ENCODE measurements at regions not wholly inside any gene's neighbourhood (a gene's known extent, or its start where the extent isn't known, plus 50 kb on each side); places are given as distances from the start of the nearest gene placed in this dataset.
"Not testable (repeated sequence)": the region's sequence is repeated elsewhere in the genome, so short reads cannot be mapped to it uniquely, and the experiment has no call there.

GRCh38 chr6:180091-180694, 112.1 kb upstream of the DUSP22 start:
- not testable (repeated sequence) for DNase-seq (ENCODE audit: low spot score)

GRCh38 chr6:181049-181654, 111.1 kb upstream of the DUSP22 start:
- DNase-seq (ENCODE audit: low spot score) = no peak

GRCh38 chr6:183668-184067, 108.6 kb upstream of the DUSP22 start:
- no peak for DNase-seq (ENCODE audit: low spot score)

- DNase-seq (ENCODE audit: low spot score) = no peak
These were observed 108.1 kb upstream of the DUSP22 start for GRCh38 chr6:184161-184700.

- no peak for DNase-seq (ENCODE audit: low spot score)
These were observed 105.8 kb upstream of the DUSP22 start for GRCh38 chr6:186340-186965.

DNA sequence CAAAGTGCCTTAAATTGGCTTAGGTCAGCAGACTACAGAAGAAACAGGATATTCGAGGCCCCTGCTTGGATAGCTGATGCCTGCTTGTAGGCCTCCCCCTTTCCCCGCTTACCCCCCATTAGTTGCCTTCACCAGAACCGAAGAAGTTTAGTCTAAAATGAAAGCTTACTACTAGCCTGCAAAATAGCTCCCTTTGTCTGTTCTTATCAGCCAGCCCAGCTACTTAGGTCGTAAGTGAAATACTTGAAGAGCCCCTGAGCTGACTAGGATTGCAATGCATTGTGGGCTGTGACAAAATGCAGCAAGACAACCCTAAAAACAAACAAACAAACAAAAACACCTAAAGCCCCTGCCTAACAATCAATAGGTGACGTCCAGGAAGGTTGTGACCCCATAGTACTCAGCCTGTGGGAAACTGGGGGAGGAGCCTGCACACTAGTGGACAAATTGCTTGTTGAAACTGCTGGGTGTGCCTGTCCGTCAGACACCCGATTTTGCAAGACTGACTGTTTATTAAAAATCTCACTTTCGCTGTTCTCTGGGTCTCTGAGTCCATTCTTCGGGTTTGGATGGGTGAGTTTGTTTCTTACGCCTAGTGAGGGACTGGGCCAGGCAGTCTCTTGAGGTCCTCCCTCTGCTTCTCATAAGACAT, 105.0 kb upstream of the DUSP22 start:
- DNase-seq (ENCODE audit: low spot score) = no peak

DNA sequence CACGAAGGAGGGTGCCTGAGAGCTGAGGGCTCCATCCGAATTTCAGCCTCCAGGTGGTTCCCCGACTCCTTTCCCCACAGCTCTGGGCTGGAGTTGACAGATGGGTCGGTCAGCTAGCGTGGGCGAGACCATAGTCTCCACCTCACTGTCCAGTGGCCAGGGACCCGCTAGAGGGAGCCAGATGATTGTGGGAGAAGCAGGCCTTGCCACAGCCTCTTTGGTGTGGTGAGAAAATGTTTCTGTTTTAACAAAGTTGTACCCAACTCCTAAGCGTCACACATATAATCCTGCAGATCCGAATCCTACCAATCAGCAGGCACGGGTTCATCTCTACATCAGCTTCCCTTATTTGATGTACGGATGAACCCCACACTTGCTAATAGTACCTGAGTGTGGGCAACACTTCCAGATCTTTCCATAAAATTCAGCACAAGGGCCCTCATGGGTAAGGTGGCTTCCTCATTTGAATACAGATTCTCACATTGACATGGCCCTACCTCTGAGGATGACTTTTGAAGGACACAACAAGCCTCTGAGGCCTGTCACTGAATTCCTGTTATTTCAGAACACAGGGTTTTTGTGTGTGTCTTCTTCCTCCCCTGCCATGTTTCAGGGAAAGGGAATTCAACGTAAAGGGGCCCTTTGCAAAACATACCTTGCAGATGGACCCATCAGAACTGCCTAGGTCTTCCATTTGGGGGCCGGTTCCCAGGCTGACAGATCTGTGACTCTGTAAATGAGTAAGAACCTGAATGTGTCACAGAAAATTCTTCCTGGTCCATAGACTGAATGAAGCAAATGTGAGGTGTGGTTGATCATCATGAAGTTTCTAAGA, 103.2 kb upstream of the DUSP22 start:
- peak; percentile 9 for DNase-seq (ENCODE audit: low spot score)

- no peak for DNase-seq (ENCODE audit: low spot score)
These were observed 102.6 kb upstream of the DUSP22 start for GRCh38 chr6:189676-190075.

GRCh38 chr6:190596-191395, 101.5 kb upstream of the DUSP22 start:
- DNase-seq (ENCODE audit: low spot score) = no peak

DNA sequence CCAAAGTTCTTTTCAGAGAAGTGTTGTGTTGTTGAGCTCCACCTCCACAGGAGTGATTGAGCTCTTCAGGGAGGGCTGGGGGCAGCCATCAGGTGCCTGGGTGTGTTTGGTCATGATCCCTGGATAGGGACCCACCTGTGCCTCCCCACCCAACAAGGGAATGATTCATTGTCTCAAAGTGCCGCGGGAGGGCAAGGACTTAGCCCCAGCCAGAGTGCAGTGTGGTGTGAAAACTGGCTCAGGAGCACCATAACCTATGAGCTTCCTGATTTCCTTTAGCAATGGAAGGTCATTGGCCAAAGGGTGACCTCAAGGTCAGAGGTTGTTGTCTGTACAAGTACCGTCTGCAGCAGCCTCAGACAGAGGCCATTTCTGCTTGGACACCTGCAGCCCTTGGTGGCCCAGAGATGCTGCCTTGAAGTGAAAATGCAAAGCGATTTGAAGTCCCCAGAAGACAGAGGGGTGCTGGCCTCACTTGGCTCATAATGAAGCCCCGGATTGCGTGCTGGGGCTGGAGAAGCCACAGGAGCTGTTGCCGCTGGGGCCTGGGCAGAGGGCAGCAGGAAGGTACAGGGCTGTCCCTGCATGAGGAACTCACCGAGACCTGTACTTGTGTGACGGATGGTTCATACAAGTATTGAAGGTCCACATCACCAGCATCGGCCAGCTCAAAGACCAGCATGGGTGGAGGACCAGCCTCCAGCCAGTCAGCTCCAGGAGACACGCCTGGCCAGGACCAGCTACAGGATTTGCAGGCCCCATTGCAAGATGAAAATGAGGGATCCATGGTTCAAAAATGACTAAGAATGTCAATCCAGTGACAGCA, 100.6 kb upstream of the DUSP22 start:
- DNase-seq (ENCODE audit: low spot score) = no peak

GRCh38 chr6:192313-192664, 100.0 kb upstream of the DUSP22 start:
- no peak for DNase-seq (ENCODE audit: low spot score)

GRCh38 chr6:193180-193579, 99.1 kb upstream of the DUSP22 start:
- DNase-seq (ENCODE audit: low spot score) = no peak

DNA sequence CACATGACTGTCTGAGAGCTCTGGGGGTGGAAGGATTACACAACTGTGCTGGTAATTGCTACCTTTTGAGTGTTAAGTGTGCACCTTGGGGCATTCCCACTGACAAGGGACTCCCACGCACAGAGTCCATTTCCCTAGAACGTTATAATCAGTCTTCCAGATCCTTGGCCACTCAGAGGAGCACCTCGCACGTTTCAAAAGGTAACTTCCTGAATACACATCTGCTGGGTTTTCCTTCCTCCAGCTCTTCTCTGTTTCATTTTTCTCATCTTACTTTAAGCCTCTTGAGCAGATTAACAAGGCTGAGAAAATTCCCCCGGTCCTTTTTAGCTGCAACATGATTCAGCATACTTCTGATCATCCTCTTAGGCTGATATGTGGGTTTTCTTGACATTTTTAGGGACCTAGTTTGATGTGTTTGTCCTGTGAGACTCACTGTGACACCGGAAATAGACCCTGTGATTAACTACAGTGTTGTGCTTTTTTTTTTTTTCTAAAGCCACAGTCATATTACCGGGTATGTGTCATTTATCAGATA, 98.4 kb upstream of the DUSP22 start:
- DNase-seq (ENCODE audit: low spot score) = no peak

- no peak for DNase-seq (ENCODE audit: low spot score)
These were observed 96.4 kb upstream of the DUSP22 start for GRCh38 chr6:195861-196360.

- no peak for DNase-seq (ENCODE audit: low spot score)
These were observed 95.7 kb upstream of the DUSP22 start for GRCh38 chr6:196543-196942.

DNA sequence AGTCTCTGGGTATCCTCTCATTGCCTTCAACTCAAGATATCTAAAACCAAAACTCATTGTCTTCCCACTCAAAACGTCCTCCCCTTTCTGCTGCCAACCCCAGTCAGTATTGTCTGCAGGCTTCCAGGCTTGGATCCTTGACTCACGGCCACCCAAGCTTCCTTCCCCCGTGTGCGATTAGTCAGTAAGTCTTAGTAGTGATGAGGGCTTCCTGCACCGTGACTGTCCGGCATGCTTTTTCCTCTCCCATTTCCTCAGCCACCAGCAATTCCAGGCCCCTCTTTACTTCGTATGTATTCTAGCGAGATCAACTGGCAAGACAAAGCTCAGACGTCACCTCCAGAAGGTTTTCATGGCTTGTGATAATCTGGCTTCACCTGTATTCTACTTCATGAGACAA, 88.6 kb upstream of the DUSP22 start:
- DNase-seq (ENCODE audit: low spot score) = no peak

DNA sequence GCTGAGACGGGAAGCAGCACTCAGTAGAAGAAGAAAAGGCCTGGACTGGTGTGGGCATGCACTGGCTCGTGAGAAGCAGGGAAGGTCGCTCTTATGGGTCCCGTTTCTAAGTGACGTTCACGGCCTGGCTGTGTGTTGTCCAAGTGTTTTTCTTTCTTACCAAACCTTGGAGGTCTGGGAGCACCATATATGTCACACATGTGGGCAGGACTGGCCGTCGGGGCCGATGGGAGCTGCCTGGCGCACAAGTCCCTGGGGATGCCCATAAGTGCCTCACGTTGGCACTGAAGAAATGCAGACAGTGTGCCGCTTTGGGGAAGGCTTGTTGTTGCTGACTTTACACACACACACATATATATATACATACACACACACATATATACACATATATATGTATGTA, 86.0 kb upstream of the DUSP22 start:
- no peak for DNase-seq (ENCODE audit: low spot score)

- DNase-seq (ENCODE audit: low spot score) = no peak
These were observed 83.9 kb upstream of the DUSP22 start for GRCh38 chr6:208364-208763.

- no peak for DNase-seq (ENCODE audit: low spot score)
These were observed 83.3 kb upstream of the DUSP22 start for GRCh38 chr6:208938-209337.
